Caco-2 (cell line): ENCODE measurements at regions not wholly inside any gene's neighbourhood (a gene's known extent, or its start where the extent isn't known, plus 50 kb on each side); places are given as distances from the start of the nearest gene placed in this dataset.

Experiments
- BruUV-seq: library from RNA; stranded (reverse); fragments of 400-500 nt; replicated peaks from 2 replicates; lab custom pipeline; 2021; lab: Mats Ljungman, UMichigan
- CTCF ChIA-PET: fragments of 300-600 bp; sonication (Branson Sonifier 250); formaldehyde crosslinking; loops from one replicate; lab custom pipeline; 2022; ENCODE audit warnings: antibody characterized with exemption; lab: Charles Lee
- POLR2A ChIA-PET: fragments of 300-600 bp; sonication (Branson Sonifier 250); formaldehyde crosslinking; loops from one replicate; lab custom pipeline; 2022; ENCODE audit warnings: antibody characterized with exemption; lab: Charles Lee
- DNase-seq, 2 experiments: peaks; one replicate each; pipeline versions ENCODE4 v3.0.0 to v3.0.0-alpha.2; 2020 to 2022
- H3K27me3 ChIP-seq: replicated peaks from 2 replicates; pipeline ENCODE4 v1.6.0; 2011; ENCODE audit warnings: low read length; ENCODE audit not compliant: control insufficient read depth, insufficient read depth
- H3K36me3 ChIP-seq: 2 replicates; pipeline ENCODE4 v1.5.1; 2011; ENCODE audit warnings: low read length; ENCODE audit not compliant: control insufficient read depth, insufficient read depth
- H3K4me1 ChIP-seq: fragments of 250-450 bp; sonication (Bioruptor Pico); 2 replicates; pipeline ENCODE4 v1.5.1; 2020; ENCODE audit warnings: mild to moderate bottlenecking
- H3K4me3 ChIP-seq: 2 replicates; pipeline ENCODE4 v1.5.1; 2011; ENCODE audit warnings: low read depth, mild to moderate bottlenecking, control low read depth, low read length
- H3K9me3 ChIP-seq: fragments of 250-450 bp; sonication (Bioruptor Pico); 2 replicates; pipeline ENCODE4 v1.5.1; 2020; ENCODE audit warnings: mild to moderate bottlenecking, moderate library complexity
- H3K27ac Mint-ChIP-seq: one replicate; pipeline ENCODE4 v1.8.0; 2022; ENCODE audit warnings: mixed read lengths; ENCODE audit not compliant: unreplicated experiment
- H3K27me3 Mint-ChIP-seq: one replicate; pipeline ENCODE4 v1.8.0; 2022; ENCODE audit warnings: mixed read lengths; ENCODE audit not compliant: insufficient read depth, unreplicated experiment
- H3K36me3 Mint-ChIP-seq: one replicate; pipeline ENCODE4 v1.8.0; 2022; ENCODE audit warnings: mild to moderate bottlenecking, mixed read lengths; ENCODE audit not compliant: insufficient read depth, unreplicated experiment
- H3K4me1 Mint-ChIP-seq: one replicate; pipeline ENCODE4 v1.8.0; 2022; ENCODE audit warnings: low read depth, mixed read lengths; ENCODE audit not compliant: unreplicated experiment
- H3K4me3 Mint-ChIP-seq: one replicate; pipeline ENCODE4 v1.8.0; 2022; ENCODE audit warnings: mild to moderate bottlenecking, moderate library complexity, mixed read lengths; ENCODE audit not compliant: unreplicated experiment
- H3K9me3 Mint-ChIP-seq: one replicate; pipeline ENCODE4 v1.8.0; 2022; ENCODE audit warnings: mixed read lengths; ENCODE audit not compliant: unreplicated experiment
- CTCF ChIP-seq, 2 experiments: fragments of 200-600 bp in 1 of 2; IDR thresholded peaks; 1 replicate in 1 of 2; 2 replicates in 1 of 2; pipeline versions ENCODE4 v1.5.1 to v1.8.0; 2011 to 2022; ENCODE audit warnings: antibody characterized with exemption in 1 of 2, control low read depth in 1 of 2, inconsistent platforms in 1 of 2, low read depth in 1 of 2, low read length in 1 of 2, mild to moderate bottlenecking in 1 of 2, moderate library complexity in 1 of 2; ENCODE audit not compliant: insufficient read depth in 1 of 2, severe bottlenecking in 1 of 2, unreplicated experiment in 1 of 2
- intact Hi-C: fragments of 100-400 bp; cut with micrococcal nuclease; formaldehyde crosslinking; loops from one replicate; pipeline ENCODE4 v1.10.0; 2022; ENCODE audit not compliant: unreplicated experiment

DNA sequence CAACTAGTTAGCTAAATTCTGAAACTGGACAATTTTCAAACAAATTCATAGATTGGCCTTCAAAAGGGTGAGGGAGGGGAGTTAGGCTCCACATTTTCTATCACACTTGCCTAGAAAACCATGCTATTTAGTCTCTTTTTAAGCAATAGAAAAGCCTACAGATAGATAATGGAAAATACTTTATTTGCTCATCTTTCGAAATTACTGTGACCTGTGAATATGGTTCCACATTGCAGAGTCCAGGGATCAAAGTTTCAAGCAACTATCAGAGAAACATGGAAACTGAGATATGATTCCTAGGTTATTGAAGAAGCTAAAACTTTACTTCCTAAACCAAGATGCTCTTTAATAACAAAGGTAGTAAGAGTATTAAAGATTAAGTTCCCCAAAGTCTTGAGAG is 176.6 kb upstream of the NECTIN3 start:
- no peak for DNase-seq
- peaks cover 8% of the 10 kb centered on the region; the same call in 1 of the 2 replicates for H3K4me1 ChIP-seq
- H3K36me3 Mint-ChIP-seq = no peaks in the 10 kb centered on the region
- H3K36me3 ChIP-seq = no peaks in the 10 kb centered on the region
- no peak overlapping the region for H3K4me3 Mint-ChIP-seq
- no peak for TF ChIP-seq CTCF (IDR thresholded peaks at IDR 0.05; ENCODE audit: insufficient read depth in 1 of 2, low read depth in 1 of 2, low read length in 1 of 2, severe bottlenecking in 1 of 2, unreplicated experiment in 1 of 2)
- CTCF ChIA-PET = interaction anchor here (0.6 kb wide), 1 partner anchor 1872 kb away, joined by 3 read pairs; no protein-coding TSS in a partner anchor
- H3K4me3 ChIP-seq = no peak overlapping the region
- no peak overlapping the region for H3K27ac Mint-ChIP-seq
- peaks cover 47% of the 10 kb centered on the region for H3K9me3 Mint-ChIP-seq
- no peaks in the 10 kb centered on the region for H3K27me3 ChIP-seq
- H3K27me3 Mint-ChIP-seq = no peaks in the 10 kb centered on the region
- no peaks in the 10 kb centered on the region for H3K4me1 Mint-ChIP-seq
- no peaks in the 10 kb centered on the region; the same call in 1 of the 2 replicates for H3K9me3 ChIP-seq
- no TSS peak for BruUV-seq
- intact Hi-C loops = no loop called here
- POLR2A ChIA-PET = no interaction called here

DNA sequence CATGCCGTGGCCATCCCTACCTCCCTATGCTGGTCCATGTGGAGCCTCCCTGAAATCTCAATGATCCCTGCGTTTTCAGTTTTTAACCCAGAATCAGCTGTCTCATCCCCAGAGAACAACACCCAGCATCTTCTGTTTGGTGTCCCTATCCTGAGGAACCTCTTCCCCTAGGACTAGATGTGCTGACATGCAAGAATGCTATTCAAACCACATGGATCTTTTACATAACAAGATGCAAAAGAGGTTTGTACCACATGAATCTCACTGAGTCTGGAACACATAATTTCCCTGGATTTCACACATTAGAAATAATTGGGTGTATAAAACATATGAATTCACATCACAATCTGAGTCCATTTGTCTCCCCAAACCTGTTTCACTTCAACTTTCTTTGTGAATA is 174.6 kb upstream of the NECTIN3 start:
- H3K4me3 Mint-ChIP-seq = no peak overlapping the region
- CTCF ChIA-PET = no interaction called here
- H3K27ac Mint-ChIP-seq = no peak overlapping the region

DNA sequence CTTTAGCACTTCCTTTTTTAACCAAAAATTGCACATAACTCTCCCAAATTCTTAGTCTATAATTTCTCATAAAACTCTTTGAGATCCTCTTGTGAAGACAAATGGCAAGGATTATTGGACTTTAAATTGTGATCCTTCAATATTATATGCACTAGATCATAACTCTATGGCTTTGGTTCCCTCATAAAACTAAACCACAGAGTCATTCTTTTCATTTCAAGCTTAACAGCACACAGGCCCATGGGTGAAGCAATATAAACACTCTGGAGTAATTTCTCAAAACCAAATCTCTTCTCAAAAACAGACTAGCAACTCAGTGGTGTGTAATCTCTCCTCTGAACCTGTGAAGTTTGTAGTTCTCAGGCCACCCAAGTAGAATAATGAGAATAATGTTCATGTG is 171.0 kb upstream of the NECTIN3 start:
- no peak overlapping the region for H3K4me3 Mint-ChIP-seq
- no peak overlapping the region for H3K27ac Mint-ChIP-seq
- H3K9me3 ChIP-seq = no peaks in the 10 kb centered on the region; the same call in 1 of the 2 replicates
- DNase-seq = no peak
- no peaks in the 10 kb centered on the region for H3K36me3 ChIP-seq
- no peaks in the 10 kb centered on the region for H3K27me3 ChIP-seq
- BruUV-seq = no TSS peak
- ChIA-PET CTCF (no interaction called here), POLR2A (no interaction called here)
- no peaks in the 10 kb centered on the region for H3K4me1 Mint-ChIP-seq
- TF ChIP-seq CTCF (IDR thresholded peaks at IDR 0.05; ENCODE audit: insufficient read depth in 1 of 2, low read depth in 1 of 2, low read length in 1 of 2, severe bottlenecking in 1 of 2, unreplicated experiment in 1 of 2) = no peak
- intact Hi-C loops = no loop called here
- peaks cover 27% of the 10 kb centered on the region for H3K9me3 Mint-ChIP-seq
- no peaks in the 10 kb centered on the region for H3K4me1 ChIP-seq
- no peaks in the 10 kb centered on the region for H3K27me3 Mint-ChIP-seq
- H3K36me3 Mint-ChIP-seq = no peaks in the 10 kb centered on the region
- H3K4me3 ChIP-seq = no peak overlapping the region

More for the DNA sequence above, 174.6 kb upstream of the NECTIN3 start:
- H3K36me3 Mint-ChIP-seq = no peaks in the 10 kb centered on the region
- intact Hi-C loops = no loop called here
- no peaks in the 10 kb centered on the region for H3K27me3 ChIP-seq
- peaks cover 37% of the 10 kb centered on the region for H3K9me3 Mint-ChIP-seq
- no peak for TF ChIP-seq CTCF (IDR thresholded peaks at IDR 0.05; ENCODE audit: insufficient read depth in 1 of 2, low read depth in 1 of 2, low read length in 1 of 2, severe bottlenecking in 1 of 2, unreplicated experiment in 1 of 2)
- H3K4me1 ChIP-seq = peaks cover 8% of the 10 kb centered on the region; the same call in 1 of the 2 replicates
- POLR2A ChIA-PET = no interaction called here
- H3K4me1 Mint-ChIP-seq = no peaks in the 10 kb centered on the region
- H3K27me3 Mint-ChIP-seq = no peaks in the 10 kb centered on the region
- BruUV-seq = no TSS peak
- no peaks in the 10 kb centered on the region for H3K36me3 ChIP-seq
- DNase-seq = no peak
- H3K9me3 ChIP-seq = no peaks in the 10 kb centered on the region; the same call in 1 of the 2 replicates
- H3K4me3 ChIP-seq = no peak overlapping the region
